Activated T-helper 1 cell treated with anti-CD3 and anti-CD28 coated beads, Interleukin-12 subunit alpha, Interleukin-12 subunit beta, Interleukin-2, Interleukin-4 antibody, amounts not matched to agents 30 ng/mL and 10 ng/mL and 1 ng/mL, durations not matched to agents 14 hours and 24 hours and 36 hours (primary cell): ENCODE measurements at regions not wholly inside any gene's neighbourhood (a gene's known extent, or its start where the extent isn't known, plus 50 kb on each side); places are given as distances from the start of the nearest gene placed in this dataset.

Experiments used
- DNase-seq: peaks from one replicate; pipeline ENCODE4 v3.0.0; 2021; ENCODE audit warnings: low spot score
- H3K27ac Mint-ChIP-seq: one replicate; pipeline ENCODE4 v1.8.0; 2021; ENCODE audit warnings: mild to moderate bottlenecking, mixed read lengths
- H3K27me3 Mint-ChIP-seq: one replicate; pipeline ENCODE4 v1.8.0; 2022; ENCODE audit warnings: mild to moderate bottlenecking, moderate library complexity, mixed read lengths; ENCODE audit not compliant: insufficient read depth
- H3K36me3 Mint-ChIP-seq: one replicate; pipeline ENCODE4 v1.8.0; 2021; ENCODE audit warnings: low read depth, mixed read lengths
- H3K4me1 Mint-ChIP-seq: one replicate; pipeline ENCODE4 v1.8.0; 2021; ENCODE audit warnings: low read depth, mixed read lengths
- H3K4me3 Mint-ChIP-seq: one replicate; pipeline ENCODE4 v1.8.0; 2021; ENCODE audit warnings: mild to moderate bottlenecking, moderate library complexity, mixed read lengths
- H3K9me3 Mint-ChIP-seq: one replicate; pipeline ENCODE4 v1.8.0; 2021; ENCODE audit warnings: mixed read lengths
- intact Hi-C: fragments of 100-400 bp; cut with micrococcal nuclease; formaldehyde crosslinking; loops from one replicate; pipeline ENCODE4 v1.15.1; 2024

- no peak for DNase-seq
- no peaks in the 10 kb centered on the region for H3K36me3 Mint-ChIP-seq
- H3K4me3 Mint-ChIP-seq, result no peak overlapping the region
- no peak overlapping the region for H3K27ac Mint-ChIP-seq
- H3K27me3 Mint-ChIP-seq, result no peaks in the 10 kb centered on the region
- H3K9me3 Mint-ChIP-seq, result no peaks in the 10 kb centered on the region
- intact Hi-C loops, result no loop called here
- H3K4me1 Mint-ChIP-seq, result no peaks in the 10 kb centered on the region
These were observed 321.7 kb downstream of the ZNF621 start for GRCh38 chr3:40846451-40846850.

- Mint-ChIP-seq H3K27me3 (no peaks in the 10 kb centered on the region), H3K36me3 (no peaks in the 10 kb centered on the region), H3K4me1 (no peaks in the 10 kb centered on the region), H3K27ac (no peak overlapping the region), H3K9me3 (no peaks in the 10 kb centered on the region), H3K4me3 (no peak overlapping the region)
- DNase-seq, result no peak
- intact Hi-C loops, result no loop called here
These were observed 322.8 kb downstream of the ZNF621 start for GRCh38 chr3:40847551-40847992.

- Mint-ChIP-seq H3K27me3 (no peaks in the 10 kb centered on the region), H3K4me1 (no peaks in the 10 kb centered on the region), H3K36me3 (no peaks in the 10 kb centered on the region), H3K9me3 (no peaks in the 10 kb centered on the region), H3K27ac (no peak overlapping the region), H3K4me3 (no peak overlapping the region)
- intact Hi-C loops, result no loop called here
- no peak for DNase-seq
These were observed 323.7 kb downstream of the ZNF621 start for GRCh38 chr3:40848421-40848820.

GRCh38 chr3:40850861-40851260, 326.1 kb downstream of the ZNF621 start:
- H3K36me3 Mint-ChIP-seq, result no peaks in the 10 kb centered on the region
- no peaks in the 10 kb centered on the region for H3K4me1 Mint-ChIP-seq
- H3K4me3 Mint-ChIP-seq, result no peak overlapping the region
- H3K27ac Mint-ChIP-seq, result no peak overlapping the region
- intact Hi-C loops, result no loop called here
- no peaks in the 10 kb centered on the region for H3K9me3 Mint-ChIP-seq
- H3K27me3 Mint-ChIP-seq, result no peaks in the 10 kb centered on the region
- DNase-seq, result no peak

- intact Hi-C loops, result no loop called here
- no peak for DNase-seq
- H3K27ac Mint-ChIP-seq, result no peak overlapping the region
- H3K9me3 Mint-ChIP-seq, result no peaks in the 10 kb centered on the region
- no peaks in the 10 kb centered on the region for H3K27me3 Mint-ChIP-seq
- no peaks in the 10 kb centered on the region for H3K36me3 Mint-ChIP-seq
- no peak overlapping the region for H3K4me3 Mint-ChIP-seq
- no peaks in the 10 kb centered on the region for H3K4me1 Mint-ChIP-seq
These were observed 327.1 kb downstream of the ZNF621 start for GRCh38 chr3:40851836-40852235.

- intact Hi-C loops, result no loop called here
- Mint-ChIP-seq H3K4me1 (no peaks in the 10 kb centered on the region), H3K36me3 (no peaks in the 10 kb centered on the region), H3K9me3 (no peaks in the 10 kb centered on the region), H3K4me3 (no peak overlapping the region), H3K27ac (no peak overlapping the region), H3K27me3 (peaks cover 1% of the 10 kb centered on the region)
- DNase-seq, result no peak
These were observed 328.0 kb downstream of the ZNF621 start for GRCh38 chr3:40852712-40853111.

GRCh38 chr3:40853474-40853873, 328.7 kb downstream of the ZNF621 start:
- H3K4me3 Mint-ChIP-seq, result no peak overlapping the region
- H3K4me1 Mint-ChIP-seq, result no peaks in the 10 kb centered on the region
- no peak for DNase-seq
- H3K9me3 Mint-ChIP-seq, result no peaks in the 10 kb centered on the region
- peaks cover 1% of the 10 kb centered on the region for H3K27me3 Mint-ChIP-seq
- H3K36me3 Mint-ChIP-seq, result no peaks in the 10 kb centered on the region
- intact Hi-C loops, result no loop called here
- H3K27ac Mint-ChIP-seq, result no peak overlapping the region

- no peaks in the 10 kb centered on the region for H3K4me1 Mint-ChIP-seq
- intact Hi-C loops, result no loop called here
- peaks cover 1% of the 10 kb centered on the region for H3K27me3 Mint-ChIP-seq
- no peaks in the 10 kb centered on the region for H3K36me3 Mint-ChIP-seq
- H3K27ac Mint-ChIP-seq, result no peak overlapping the region
- DNase-seq, result no peak
- H3K9me3 Mint-ChIP-seq, result no peaks in the 10 kb centered on the region
- H3K4me3 Mint-ChIP-seq, result no peak overlapping the region
These were observed 331.1 kb downstream of the ZNF621 start for GRCh38 chr3:40855871-40856270.

- no peak overlapping the region for H3K27ac Mint-ChIP-seq
- no peak overlapping the region for H3K4me3 Mint-ChIP-seq
- intact Hi-C loops, result no loop called here
These were observed 333.8 kb downstream of the ZNF621 start for GRCh38 chr3:40858364-40859115.

GRCh38 chr3:40862946-40863345, 336.4 kb upstream of the CTNNB1 start:
- DNase-seq, result no peak
- H3K9me3 Mint-ChIP-seq, result no peaks in the 10 kb centered on the region
- no peaks in the 10 kb centered on the region for H3K36me3 Mint-ChIP-seq
- H3K4me1 Mint-ChIP-seq, result no peaks in the 10 kb centered on the region
- no peak overlapping the region for H3K4me3 Mint-ChIP-seq
- intact Hi-C loops, result no loop called here
- H3K27ac Mint-ChIP-seq, result no peak overlapping the region
- peaks cover 2% of the 10 kb centered on the region for H3K27me3 Mint-ChIP-seq

More at GRCh38 chr3:40858364-40859115, 333.8 kb downstream of the ZNF621 start:
- no peak for DNase-seq
- Mint-ChIP-seq H3K36me3 (no peaks in the 10 kb centered on the region), H3K9me3 (no peaks in the 10 kb centered on the region), H3K4me1 (no peaks in the 10 kb centered on the region), H3K27me3 (peaks cover 1% of the 10 kb centered on the region)

- Mint-ChIP-seq H3K27ac (no peak overlapping the region), H3K4me3 (no peak overlapping the region), H3K9me3 (no peaks in the 10 kb centered on the region), H3K36me3 (no peaks in the 10 kb centered on the region), H3K4me1 (no peaks in the 10 kb centered on the region), H3K27me3 (peaks cover 2% of the 10 kb centered on the region)
- DNase-seq, result no peak
- intact Hi-C loops, result no loop called here
These were observed 335.0 kb upstream of the CTNNB1 start for GRCh38 chr3:40864146-40864782.

- Mint-ChIP-seq H3K4me1 (no peaks in the 10 kb centered on the region), H3K9me3 (no peaks in the 10 kb centered on the region), H3K4me3 (no peak overlapping the region), H3K36me3 (no peaks in the 10 kb centered on the region), H3K27me3 (peaks cover 2% of the 10 kb centered on the region), H3K27ac (no peak overlapping the region)
- intact Hi-C loops, result no loop called here
- no peak for DNase-seq
These were observed 334.4 kb upstream of the CTNNB1 start for GRCh38 chr3:40864915-40865314.

GRCh38 chr3:40867797-40868196, 331.5 kb upstream of the CTNNB1 start:
- intact Hi-C loops, result no loop called here
- H3K27ac Mint-ChIP-seq, result no peak overlapping the region
- peaks cover 2% of the 10 kb centered on the region for H3K27me3 Mint-ChIP-seq
- H3K4me3 Mint-ChIP-seq, result no peak overlapping the region
- no peaks in the 10 kb centered on the region for H3K9me3 Mint-ChIP-seq
- no peak for DNase-seq
- no peaks in the 10 kb centered on the region for H3K4me1 Mint-ChIP-seq
- no peaks in the 10 kb centered on the region for H3K36me3 Mint-ChIP-seq
